HG02870 (cell line): ENCODE measurements at regions not wholly inside any gene's neighbourhood (a gene's known extent, or its start where the extent isn't known, plus 50 kb on each side); places are given as distances from the start of the nearest gene placed in this dataset.

Source experiments
- ATAC-seq: cut with Tn5 transposase; IDR thresholded peaks from one replicate; pipeline ENCODE4 v1.9.1; 2021; ENCODE audit warnings: mild to moderate bottlenecking, moderate library complexity; ENCODE audit not compliant: unreplicated experiment

DNA sequence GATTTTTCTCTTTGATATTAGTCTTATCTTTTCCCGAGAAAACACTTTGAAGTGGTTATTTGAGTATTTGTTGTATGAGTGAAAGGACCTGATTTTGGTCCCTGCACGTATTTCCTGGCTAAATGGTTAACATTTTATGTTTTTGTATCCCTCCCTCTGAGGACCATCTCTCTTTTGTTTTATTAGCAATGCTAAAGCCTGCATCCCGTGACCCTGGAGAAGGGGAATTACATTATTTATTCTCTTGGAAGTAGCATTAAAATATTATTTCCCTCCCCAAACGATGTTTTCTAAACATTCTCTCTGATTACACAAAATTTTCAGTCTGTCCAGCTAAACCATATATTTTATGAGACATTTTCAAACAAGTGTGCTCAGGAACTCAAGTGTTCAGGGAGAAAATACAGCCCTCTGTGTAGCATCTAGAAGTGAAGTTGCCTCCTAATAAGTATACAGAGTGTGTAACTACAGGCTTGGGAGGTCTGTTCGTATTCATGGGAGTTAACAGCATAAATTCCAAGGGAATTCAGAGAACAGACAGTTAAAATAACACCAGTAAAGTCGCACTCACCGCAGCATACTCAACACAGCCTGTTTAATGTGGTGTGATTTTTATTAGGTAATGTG is 163.8 kb upstream of the NPVF start:
- ATAC-seq, result no peak

DNA sequence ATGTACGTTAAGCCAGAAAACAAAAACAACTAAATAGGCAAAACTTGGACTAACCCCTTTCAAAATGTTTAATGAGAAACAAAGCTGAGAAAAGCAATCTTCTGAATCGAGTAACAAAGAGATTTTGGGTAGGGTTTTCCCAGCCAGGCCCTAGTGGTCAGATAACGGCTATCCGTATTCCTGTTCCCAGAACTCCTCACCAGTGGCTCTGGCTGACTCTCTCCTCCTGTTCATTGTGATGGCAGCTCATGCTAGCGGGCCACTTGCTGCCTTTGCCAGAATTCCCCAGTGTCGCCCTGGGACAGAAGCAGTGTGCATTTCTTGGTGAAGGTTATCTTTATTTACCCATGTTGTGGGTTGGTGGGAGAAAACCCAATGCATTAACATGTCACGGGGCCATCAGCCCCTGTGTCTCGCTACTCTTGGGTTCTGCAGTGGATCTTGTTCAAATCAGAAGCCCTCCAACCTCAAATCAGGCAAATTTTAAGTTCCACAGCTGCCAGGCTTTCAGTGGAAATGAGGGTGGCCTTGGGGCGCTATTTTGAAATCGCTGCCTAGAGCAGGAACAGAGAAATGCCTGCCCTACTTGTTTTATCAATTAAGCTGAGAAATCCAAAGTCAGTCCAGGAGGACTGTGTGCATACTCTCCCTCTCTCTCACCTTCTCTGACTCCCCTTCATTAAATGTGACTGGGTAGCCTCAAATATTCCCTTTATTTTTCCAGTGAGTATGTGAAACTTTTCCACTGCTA is 164.5 kb upstream of the NPVF start:
- ATAC-seq, result no peak

DNA sequence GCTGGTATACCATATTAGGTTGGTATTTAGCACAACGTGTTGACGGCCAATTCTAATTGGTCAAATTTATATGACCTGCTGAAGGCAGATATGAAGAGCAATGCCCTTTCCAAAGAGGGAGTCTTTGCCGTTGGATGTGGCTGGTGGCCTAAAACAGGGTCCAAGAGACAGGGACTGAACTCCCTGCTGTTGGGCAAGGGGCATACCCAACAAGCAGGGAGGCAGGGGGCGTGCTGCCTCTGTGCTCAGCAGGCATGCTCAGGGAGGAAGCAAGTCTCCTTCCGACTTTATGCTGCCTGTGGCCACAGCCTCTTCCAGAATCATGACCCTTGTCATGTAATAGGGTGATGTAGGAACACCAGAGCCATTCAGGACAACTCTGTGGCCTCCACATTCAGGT is 167.7 kb upstream of the NPVF start:
- no peak for ATAC-seq

DNA sequence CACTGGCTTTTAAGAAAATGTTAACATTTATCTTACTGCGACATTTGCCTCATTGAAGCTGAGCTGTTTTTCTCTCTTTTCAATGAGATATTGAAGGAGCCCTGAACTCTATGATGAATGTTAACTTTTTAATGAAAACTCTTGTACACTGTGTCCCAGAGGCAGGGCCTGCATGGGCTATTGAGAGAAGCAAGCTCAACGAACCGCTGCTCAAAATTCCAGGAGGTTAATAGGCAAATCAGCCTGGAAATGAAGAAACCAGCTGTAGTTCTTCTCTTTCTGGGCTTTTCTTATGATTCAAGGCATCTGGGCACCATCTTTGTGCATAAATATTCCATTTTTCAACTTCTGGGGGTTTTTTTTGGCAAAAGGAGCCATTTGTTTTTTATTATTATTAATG is 168.4 kb upstream of the NPVF start:
- ATAC-seq, result no peak

DNA sequence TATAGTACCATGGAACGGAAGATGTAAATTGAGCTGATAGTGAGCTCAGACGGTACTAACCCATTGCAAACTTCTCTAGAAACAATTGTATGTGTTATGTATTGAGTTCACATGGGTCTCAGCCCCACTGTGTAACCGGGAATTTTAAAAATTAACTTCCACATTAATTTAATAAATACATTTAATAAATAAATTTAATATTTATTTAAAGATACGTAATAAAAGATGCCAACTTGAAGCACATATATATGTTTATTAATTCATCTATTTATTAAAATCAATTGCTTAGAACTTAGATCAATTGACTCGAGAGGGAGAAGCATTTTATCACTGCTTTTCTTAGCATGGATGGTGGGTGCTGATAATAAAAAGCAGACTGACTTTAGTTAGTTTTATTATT is 170.1 kb upstream of the NPVF start:
- ATAC-seq, result no peak

DNA sequence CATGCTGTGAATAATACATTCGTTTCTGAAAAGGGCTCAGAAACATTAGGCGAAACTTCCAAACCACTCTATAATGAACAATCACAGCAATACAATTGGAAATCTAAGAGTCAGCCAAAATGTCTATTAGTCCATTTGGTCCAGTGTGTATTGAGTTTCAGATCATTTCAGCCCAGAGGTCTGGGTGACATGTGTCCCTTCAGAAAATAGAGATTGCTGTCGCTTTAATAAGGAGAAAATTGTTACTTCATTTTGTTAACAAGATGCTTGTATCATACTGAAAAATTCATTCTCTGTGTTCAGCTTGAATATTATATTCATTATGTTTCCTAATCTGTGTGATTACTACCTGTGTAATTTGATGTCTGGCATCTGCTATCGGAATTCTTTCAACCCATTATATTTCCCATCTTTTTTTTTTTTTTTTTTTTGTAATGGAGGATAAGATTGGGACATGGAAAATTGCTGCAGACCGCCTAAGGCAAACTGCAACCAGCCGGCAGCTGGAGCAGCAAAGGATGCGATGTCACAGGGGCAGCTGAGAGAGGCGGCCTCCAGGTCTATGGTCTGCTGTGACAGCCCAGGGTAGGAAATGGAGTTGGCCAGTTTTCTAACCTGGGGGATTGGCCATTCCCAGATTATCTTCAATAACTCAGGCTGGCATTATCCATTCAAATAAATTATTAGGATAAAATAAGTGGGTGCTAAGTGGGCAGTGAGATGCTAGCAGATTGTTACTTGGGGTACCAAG is 170.9 kb upstream of the NPVF start:
- no peak for ATAC-seq

DNA sequence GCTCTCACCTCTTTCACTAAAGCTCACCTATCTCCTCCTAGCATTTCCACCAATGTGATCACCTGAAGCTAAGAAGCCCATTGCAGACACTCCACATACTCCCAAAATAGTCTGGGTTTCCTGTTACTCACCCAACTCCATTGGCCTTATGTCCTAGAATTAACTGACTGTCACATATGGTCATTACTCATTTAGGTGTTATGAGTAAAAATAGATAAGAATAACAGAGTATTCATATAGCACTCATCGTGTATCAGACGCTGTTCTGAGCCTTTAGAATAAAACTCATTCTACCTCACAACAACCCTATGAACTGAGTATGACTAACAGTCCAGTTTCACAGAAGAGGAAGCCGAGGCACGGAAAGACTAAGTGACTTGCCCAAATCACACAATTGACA is 174.2 kb upstream of the NPVF start:
- no peak for ATAC-seq

DNA sequence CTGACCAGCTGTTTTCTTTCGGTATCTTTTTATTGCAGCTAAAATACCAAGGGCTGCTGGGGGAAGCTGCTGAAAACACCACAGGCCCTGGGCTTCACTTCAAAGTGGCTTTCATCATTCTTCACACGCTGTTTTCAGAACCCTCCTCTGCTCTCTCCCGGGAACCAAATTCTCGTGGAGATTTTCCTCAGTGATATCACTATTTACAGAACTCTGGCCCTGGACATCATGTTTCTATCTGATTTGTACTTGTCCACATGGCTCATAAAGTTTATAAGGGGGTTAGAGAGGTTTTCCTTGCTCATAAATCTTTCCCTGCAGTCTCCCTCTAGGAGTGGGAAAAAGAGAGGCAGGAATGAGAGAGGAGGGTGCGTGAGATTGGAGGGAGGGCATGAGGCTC is 177.4 kb upstream of the NPVF start:
- no peak for ATAC-seq

DNA sequence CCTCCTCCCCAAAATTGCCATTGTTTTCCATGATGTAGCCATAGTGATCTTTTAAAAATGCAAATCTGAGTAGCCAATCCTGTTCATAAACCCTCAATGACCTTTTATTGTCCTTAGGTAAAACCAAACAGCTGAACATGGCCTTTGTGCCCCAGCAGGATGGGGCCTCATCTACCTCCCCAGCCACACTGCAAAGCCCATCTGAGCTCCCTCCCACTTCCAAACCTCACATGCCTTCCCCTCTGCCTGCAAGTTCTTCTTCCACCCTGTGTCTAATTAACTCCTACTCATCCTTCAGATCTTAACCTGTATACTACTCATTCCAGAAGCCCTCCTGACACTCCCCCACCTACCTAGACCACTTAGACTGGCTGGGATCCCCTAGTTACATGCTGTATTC is 178.8 kb upstream of the NPVF start:
- ATAC-seq, result no peak

DNA sequence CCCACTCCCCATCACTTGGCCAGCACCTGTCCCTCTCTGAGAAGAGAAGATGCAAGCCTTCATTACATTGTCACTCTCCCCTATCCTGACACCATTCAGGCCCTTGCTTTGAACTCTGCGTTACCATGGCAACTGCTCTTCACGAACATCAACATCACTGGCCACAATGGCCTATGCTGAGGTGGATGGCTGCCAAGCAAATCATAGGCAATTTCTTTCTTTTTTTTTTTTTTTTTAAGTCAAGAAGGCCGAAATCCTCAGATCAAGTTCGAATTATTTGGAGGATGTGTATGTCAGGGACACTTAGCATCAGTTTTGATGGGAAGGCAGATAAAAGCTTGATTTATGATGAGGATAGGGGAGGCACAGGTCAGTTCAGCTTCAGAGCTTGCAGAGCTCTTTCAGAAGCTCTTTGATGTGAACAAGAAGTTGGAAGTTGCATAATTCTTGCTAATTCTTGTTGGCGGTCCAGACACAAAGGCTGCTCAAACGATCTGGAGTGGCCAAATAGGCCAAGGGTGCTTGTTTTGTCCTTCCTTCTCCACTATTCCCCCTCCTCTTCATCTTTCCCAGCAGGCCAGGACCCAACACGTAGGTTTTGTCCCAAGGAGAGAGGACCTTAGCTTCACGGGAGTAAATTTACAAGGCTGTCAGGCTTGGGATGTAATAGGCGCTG is 179.9 kb upstream of the NPVF start:
- ATAC-seq, result no peak

DNA sequence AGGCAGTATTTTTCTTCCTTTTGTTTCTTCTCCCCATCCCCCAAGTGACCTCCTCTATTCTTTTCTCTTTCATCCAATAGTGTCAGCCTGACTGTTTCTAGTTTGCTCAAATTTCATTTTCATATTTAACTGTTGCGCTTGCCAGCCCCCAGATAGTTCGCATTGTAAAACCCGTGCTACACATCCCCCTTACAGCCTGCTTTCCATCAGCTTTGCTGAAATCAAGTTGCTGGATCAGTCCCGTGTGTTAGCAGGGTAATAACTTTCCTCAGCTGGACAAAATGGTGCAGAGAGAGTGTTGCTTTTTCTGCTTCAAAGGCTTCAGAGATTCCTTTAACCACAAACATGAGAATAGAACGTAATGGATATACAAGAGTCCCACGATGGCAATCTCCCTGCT is 180.6 kb upstream of the NPVF start:
- no peak for ATAC-seq

DNA sequence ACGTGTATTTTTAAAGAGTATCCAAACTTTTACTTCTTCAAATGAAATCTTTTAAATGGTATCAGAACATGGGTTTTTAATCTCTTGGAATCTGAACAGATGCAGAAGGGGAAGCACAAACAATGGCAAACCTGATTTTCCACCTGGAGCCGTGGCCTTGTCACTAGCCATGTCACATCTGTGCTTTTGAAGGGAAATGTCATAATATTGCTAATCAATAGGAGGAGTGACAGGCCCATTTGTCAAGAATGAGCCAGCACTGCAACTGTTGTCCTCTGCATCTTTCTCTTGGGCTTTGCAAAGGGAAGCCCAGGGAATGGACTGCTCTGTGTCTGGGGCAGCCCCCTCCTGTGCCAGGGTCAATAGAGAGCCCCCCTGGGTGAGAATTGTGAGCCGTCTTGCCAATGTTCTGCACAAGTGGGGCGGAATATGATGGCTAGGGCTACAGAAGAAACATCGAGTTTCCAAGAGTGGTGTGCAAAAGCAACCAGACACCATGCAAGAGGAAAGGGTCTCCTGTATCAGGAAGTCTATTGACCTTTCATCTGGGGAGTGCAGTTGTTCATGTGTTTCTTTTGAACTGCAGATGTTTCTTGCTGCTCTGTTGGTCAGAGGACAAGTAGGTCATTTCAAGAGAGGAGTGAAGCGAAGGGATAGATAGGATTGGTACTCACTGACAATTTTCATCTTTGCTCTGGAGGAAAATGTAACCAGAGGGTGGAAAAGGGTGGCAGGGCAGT is 181.8 kb upstream of the NPVF start:
- no peak for ATAC-seq

DNA sequence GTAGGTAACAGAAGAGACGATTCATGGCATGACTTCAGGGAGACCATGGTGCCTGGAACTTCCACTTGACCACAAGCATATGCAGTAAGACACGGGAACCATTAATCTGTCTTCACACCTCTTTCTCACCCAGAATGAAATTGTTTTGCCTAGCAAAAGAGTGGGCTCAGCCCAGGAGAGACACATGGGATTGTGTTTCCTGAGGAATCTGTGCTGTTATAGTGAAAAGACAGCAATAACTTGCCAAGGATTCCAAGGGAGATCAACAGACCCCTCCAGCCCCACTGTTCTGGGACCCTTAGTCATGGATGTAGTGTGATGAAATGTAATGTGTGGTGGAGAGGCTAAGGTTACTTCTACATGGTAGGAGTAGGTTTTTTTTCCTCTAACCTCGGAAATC is 192.5 kb upstream of the NPVF start:
- no peak for ATAC-seq

DNA sequence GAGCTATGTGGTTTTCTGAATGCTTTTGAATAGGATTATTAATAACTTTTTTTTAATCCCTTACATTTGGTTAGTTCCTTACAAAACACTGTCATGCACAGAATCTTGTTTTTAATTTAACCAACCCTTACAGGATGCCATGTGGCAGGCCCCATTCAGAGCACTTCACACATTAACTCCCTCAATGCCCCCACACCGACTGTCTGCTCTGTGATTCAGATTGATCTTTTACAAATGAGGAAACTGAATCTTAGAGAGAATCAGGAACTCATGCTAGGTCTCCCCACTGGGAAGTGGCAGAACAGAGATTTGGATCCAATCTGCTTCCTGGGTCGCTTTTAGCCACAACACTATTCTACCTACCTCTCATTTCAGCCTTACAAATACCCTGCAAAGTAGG is 195.8 kb upstream of the NPVF start:
- no peak for ATAC-seq

DNA sequence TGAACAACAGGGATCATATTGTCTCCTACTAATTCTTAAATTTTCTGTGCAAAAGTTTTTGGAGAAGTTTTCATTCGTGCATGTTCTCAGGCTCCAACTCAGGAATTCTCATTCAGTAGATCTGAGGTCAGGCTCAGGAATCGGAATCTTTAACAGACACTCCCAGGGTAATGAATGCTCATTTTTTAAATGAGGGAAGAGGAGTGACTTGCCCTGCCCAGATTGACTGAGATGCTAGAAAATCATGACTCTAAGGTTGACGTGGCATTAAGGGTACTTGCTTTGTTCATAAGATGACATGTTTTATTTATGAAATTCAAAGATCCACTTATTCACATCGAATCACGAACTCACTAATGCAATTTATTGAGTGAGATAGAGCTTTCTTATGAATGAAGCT is 196.6 kb upstream of the NPVF start:
- no peak for ATAC-seq

DNA sequence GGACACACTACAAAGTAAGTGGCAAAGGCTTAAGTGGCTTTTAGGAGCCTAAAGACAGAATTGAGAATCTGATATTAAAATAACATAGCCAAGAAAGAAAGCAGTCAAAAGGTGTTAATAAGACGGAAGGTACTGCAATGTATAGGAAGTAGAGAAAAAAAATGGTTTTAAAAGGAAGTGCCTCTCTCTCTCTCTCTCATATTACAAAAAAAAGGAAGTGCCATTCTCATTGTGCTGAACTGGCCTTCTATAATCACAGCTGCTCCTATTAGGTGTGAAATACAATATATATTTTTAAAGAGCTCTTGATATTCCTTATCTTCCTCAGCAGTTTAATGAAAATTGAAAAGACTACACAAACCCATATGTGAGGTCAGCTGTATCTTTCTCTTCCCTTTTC is 199.4 kb upstream of the NPVF start:
- no peak for ATAC-seq

DNA sequence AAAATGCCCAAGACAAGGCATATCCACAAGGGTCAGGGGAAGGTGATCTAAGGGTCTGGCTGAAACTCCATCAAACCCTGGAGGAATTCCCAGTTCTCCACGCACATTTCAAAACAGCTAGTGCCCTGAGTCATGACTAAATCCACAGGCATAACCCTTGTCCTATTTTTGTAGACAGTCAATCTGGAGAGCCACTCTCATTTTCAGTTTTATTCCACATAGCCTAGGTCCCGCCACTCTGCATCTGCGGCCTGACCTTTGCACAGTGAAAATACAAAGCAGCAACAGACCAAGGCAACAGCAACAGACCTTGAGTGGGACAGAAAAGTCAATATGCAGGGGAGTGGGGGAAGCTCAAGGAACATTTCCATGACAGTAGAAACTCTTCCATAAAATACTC is 201.4 kb upstream of the NPVF start:
- no peak for ATAC-seq

DNA sequence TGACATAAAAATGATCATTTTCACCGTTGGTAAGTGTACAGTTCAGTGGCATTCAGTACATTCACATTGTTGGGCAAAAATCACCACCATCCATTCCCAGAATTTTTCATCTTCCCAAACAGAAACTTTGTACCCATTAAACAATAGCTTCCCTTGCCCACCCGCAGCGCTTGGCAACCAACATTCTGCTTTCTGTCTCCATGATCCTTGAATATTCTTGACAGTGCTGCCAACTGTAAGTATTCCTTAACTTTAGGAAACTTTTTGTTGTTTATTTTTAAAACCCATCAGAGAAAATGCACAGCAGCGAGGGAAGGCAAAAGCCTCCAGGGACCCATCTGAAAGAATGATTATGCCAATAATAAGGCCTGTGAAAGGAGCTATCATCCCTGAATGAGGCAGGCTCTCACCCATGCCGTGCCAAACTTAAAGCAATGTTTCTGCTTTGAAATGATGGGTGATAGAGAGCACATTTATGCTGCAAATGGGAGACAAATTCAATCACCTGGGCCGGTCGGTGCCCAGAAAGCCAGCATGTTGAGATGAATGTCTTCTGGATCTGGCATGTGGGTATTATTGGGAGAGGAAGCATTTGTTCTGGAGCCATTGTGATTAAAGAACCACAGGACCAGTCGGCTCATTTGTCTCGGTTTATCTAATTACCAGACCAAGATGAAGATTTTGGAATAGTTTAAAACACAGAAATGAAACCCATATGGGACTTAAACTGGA is 202.1 kb upstream of the NPVF start:
- ATAC-seq, result no peak

DNA sequence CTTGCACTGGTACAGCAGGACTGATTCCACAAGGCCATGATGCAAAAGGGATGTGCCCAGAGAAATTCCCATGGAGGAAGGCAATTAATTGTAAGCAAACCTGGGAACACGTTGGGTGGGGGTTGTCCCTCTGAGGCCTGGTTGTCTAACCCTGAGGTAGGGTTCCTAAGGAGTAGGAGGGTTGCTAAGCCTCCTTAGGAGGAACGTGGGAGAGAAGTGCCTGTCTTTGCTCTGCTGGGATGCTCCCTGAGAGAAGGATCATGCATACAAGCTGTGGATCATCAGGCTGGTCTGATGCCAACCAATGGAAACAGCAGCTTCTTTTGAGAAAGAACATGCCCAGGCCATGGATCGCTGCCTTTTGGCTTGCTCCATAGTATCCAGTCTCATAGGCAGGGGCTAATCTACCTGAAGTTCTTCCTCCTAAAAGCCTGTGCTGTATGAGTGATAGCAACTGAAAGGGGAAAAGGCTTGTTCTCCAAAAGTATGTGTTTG is 203.7 kb upstream of the NPVF start:
- no peak for ATAC-seq

DNA sequence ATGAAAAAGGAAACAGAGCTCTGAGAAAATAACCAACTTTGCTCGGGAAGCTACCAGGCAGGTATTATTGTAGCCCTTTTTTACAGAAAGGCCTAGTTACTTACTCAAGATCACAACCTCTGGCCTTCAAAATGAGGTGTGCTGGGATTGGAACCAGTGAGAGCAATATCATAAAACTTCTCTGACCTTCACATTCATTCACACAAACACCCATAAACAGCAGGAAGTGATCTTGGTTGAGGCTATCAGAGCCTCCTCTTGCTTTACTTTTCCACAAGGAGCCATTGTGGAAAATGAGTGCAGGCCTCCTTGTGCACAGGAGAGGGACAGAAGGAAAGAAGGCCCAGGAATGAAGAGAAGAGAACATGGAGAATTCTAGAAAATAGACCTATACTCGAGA is 204.5 kb upstream of the NPVF start:
- ATAC-seq, result no peak
